Neural crest cell (in vitro differentiated cells): ENCODE measurements at regions not wholly inside any gene's neighbourhood (a gene's known extent, or its start where the extent isn't known, plus 50 kb on each side); places are given as distances from the start of the nearest gene placed in this dataset.

Source experiments
- DNase-seq: peaks from one replicate; pipeline ENCODE4 v3.0.0; 2021; ENCODE audit warnings: low read depth, mixed read lengths, low spot score
- H3K27ac Mint-ChIP-seq: one replicate; pipeline ENCODE4 v1.8.0; 2021; ENCODE audit warnings: mild to moderate bottlenecking, mixed read lengths; ENCODE audit not compliant: unreplicated experiment
- H3K27me3 Mint-ChIP-seq: 2 replicates; pipeline ENCODE4 v1.8.0; 2021; ENCODE audit warnings: low read depth, mild to moderate bottlenecking, mixed read lengths
- H3K36me3 Mint-ChIP-seq: 2 replicates; pipeline ENCODE4 v1.8.0; 2021; ENCODE audit warnings: low read depth, mild to moderate bottlenecking, mixed read lengths
- H3K4me1 Mint-ChIP-seq: 2 replicates; pipeline ENCODE4 v1.8.0; 2021; ENCODE audit warnings: mixed read lengths
- H3K4me3 Mint-ChIP-seq: one replicate; pipeline ENCODE4 v1.8.0; 2021; ENCODE audit warnings: mild to moderate bottlenecking, mixed read lengths
- H3K9me3 Mint-ChIP-seq: 2 replicates; pipeline ENCODE4 v1.8.0; 2021; ENCODE audit warnings: mixed read lengths
- CTCF ChIP-seq: fragments of 200-600 bp; sonication (generic); conservative IDR thresholded peaks from 2 replicates; pipeline ENCODE4 v1.5.0; 2021; ENCODE audit warnings: antibody characterized with exemption, mild to moderate bottlenecking

- DNase-seq: no peak
- no peak for TF ChIP-seq CTCF
- H3K27ac Mint-ChIP-seq: no peak overlapping the region
- peaks cover 26% of the 10 kb centered on the region for H3K4me1 Mint-ChIP-seq
- no peak overlapping the region for H3K4me3 Mint-ChIP-seq
- H3K36me3 Mint-ChIP-seq: peaks cover 3% of the 10 kb centered on the region
- H3K27me3 Mint-ChIP-seq: no peaks in the 10 kb centered on the region
- no peaks in the 10 kb centered on the region for H3K9me3 Mint-ChIP-seq
Measured at GRCh38 chr21:31502537-31503143, 156.9 kb upstream of the SOD1 start.

GRCh38 chr21:31501926-31502325, 157.6 kb upstream of the SOD1 start:
- H3K4me3 Mint-ChIP-seq: no peak overlapping the region
- no peaks in the 10 kb centered on the region for H3K27me3 Mint-ChIP-seq
- no peak for DNase-seq
- H3K27ac Mint-ChIP-seq: no peak overlapping the region
- peaks cover 3% of the 10 kb centered on the region for H3K36me3 Mint-ChIP-seq
- no peaks in the 10 kb centered on the region for H3K9me3 Mint-ChIP-seq
- peaks cover 26% of the 10 kb centered on the region for H3K4me1 Mint-ChIP-seq
- TF ChIP-seq CTCF: no peak

DNA sequence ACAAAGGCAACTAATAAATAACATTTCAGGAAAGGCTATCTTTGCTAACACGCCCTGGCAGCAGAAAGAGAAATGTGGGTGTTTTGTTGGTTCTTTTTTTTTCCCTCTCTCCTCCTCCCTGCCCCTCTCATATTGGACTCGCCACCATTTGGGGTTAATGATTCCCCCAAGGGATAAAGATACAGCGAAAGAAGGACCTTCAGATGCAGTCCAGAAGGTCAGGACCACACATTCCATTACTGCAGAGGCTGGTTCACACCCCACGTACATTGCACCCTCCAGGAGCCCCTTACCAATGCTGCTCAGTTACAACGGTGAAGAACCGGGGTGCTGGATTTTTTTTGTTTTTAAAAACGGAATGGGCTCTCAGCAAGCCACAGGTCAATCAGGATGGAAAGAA, 156.9 kb upstream of the TIAM1 start:
- peaks cover 21% of the 10 kb centered on the region for H3K4me1 Mint-ChIP-seq
- no peak for DNase-seq
- TF ChIP-seq CTCF: no peak
- H3K4me3 Mint-ChIP-seq: no peak overlapping the region
- H3K27ac Mint-ChIP-seq: no peak overlapping the region
- no peaks in the 10 kb centered on the region for H3K27me3 Mint-ChIP-seq
- H3K9me3 Mint-ChIP-seq: no peaks in the 10 kb centered on the region
- peaks cover 3% of the 10 kb centered on the region for H3K36me3 Mint-ChIP-seq

GRCh38 chr21:31500071-31500470, 156.0 kb upstream of the TIAM1 start:
- H3K27ac Mint-ChIP-seq: no peak overlapping the region

DNA sequence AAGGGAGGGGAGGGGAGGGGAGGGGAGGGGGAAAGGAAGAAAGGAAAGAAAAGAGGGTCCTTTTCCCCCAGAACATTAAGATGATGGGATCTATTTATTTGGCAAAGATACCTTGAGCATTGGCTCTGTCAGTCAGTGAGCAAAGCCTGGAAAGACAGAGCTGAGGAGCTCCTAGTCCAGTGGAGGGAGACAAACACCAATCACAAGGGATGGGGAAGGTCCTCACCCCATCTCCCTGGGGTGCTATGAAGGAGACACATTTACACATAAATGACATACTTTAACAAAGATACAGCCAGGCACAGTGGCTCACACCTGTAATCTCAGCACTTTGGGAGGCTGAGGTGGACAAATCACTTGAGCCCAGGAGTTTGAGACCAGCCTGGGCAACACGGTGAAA, 154.9 kb upstream of the TIAM1 start:
- no peak for TF ChIP-seq CTCF
- DNase-seq: no peak
- Mint-ChIP-seq H3K36me3 (peaks cover 6% of the 10 kb centered on the region), H3K27ac (no peak overlapping the region), H3K9me3 (no peaks in the 10 kb centered on the region), H3K4me3 (no peak overlapping the region), H3K4me1 (peaks cover 11% of the 10 kb centered on the region), H3K27me3 (no peaks in the 10 kb centered on the region)

More at GRCh38 chr21:31500071-31500470, 156.0 kb upstream of the TIAM1 start:
- Mint-ChIP-seq H3K4me3 (no peak overlapping the region), H3K9me3 (no peaks in the 10 kb centered on the region), H3K4me1 (peaks cover 15% of the 10 kb centered on the region), H3K27me3 (no peaks in the 10 kb centered on the region), H3K36me3 (peaks cover 3% of the 10 kb centered on the region)
- DNase-seq: no peak
- no peak for TF ChIP-seq CTCF
